ENCODE measurements at regions not wholly inside any gene's neighbourhood (a gene's known extent, or its start where the extent isn't known, plus 50 kb on each side); places are given as distances from the start of the nearest gene placed in this dataset.

- TF ChIP-seq, protein P1, sequence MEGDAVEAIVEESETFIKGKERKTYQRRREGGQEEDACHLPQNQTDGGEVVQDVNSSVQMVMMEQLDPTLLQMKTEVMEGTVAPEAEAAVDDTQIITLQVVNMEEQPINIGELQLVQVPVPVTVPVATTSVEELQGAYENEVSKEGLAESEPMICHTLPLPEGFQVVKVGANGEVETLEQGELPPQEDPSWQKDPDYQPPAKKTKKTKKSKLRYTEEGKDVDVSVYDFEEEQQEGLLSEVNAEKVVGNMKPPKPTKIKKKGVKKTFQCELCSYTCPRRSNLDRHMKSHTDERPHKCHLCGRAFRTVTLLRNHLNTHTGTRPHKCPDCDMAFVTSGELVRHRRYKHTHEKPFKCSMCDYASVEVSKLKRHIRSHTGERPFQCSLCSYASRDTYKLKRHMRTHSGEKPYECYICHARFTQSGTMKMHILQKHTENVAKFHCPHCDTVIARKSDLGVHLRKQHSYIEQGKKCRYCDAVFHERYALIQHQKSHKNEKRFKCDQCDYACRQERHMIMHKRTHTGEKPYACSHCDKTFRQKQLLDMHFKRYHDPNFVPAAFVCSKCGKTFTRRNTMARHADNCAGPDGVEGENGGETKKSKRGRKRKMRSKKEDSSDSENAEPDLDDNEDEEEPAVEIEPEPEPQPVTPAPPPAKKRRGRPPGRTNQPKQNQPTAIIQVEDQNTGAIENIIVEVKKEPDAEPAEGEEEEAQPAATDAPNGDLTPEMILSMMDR (IDR thresholded peaks at IDR 0.05) = no peak
- no peak for ATAC-seq (ENCODE audit: low FRiP score)
- no peak for DNase-seq (ENCODE audit: low spot score)
Observed at GRCh38 chr3:70517124-70517890, 204.9 kb upstream of the MDFIC2 start.

DNA sequence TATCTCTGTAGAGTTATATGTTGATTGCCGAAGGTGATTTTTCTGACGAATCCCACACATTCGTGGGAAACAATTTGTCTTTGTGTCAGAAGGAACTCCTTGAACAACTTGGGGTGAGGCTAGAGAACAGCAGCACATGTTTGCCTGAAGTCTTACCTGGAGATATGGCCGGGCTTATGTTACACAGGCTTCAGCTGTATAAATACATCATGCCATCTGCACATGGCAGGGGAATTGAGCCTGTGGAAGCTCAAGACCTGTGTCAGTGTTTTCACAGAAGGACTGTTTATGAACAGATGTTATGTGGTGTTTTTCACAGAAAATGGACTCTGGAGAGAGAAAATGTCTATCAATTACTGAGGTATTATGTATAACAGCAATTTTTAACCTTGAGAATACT, 203.6 kb upstream of the MDFIC2 start:
- DNase-seq (ENCODE audit: low spot score) = no peak
- TF ChIP-seq, protein P1 (IDR thresholded peaks at IDR 0.05) = no peak

GRCh38 chr3:70507486-70507885, 195.0 kb upstream of the MDFIC2 start:
- DNase-seq (ENCODE audit: low spot score) (no peak), ATAC-seq (ENCODE audit: low FRiP score) (no peak)
- TF ChIP-seq, protein P1 (IDR thresholded peaks at IDR 0.05) = no peak

More for the DNA sequence above, 203.6 kb upstream of the MDFIC2 start:
- no peak for ATAC-seq (ENCODE audit: low FRiP score)

- ATAC-seq (ENCODE audit: low FRiP score) (no peak), DNase-seq (ENCODE audit: low spot score) (no peak)
- TF ChIP-seq, protein P1 (IDR thresholded peaks at IDR 0.05) = no peak
Observed at GRCh38 chr3:70506775-70507174, 194.3 kb upstream of the MDFIC2 start.

- ATAC-seq (ENCODE audit: low FRiP score) (no peak), DNase-seq (ENCODE audit: low spot score) (no peak)
- TF ChIP-seq, protein P1 (IDR thresholded peaks at IDR 0.05) = no peak
Observed at GRCh38 chr3:70501561-70501960, 189.1 kb upstream of the MDFIC2 start.

- no peak for DNase-seq (ENCODE audit: low spot score)
- no peak for ATAC-seq (ENCODE audit: low FRiP score)
- TF ChIP-seq, protein P1 (IDR thresholded peaks at IDR 0.05) = no peak
Observed at GRCh38 chr3:70488816-70489215, 176.4 kb upstream of the MDFIC2 start.

DNA sequence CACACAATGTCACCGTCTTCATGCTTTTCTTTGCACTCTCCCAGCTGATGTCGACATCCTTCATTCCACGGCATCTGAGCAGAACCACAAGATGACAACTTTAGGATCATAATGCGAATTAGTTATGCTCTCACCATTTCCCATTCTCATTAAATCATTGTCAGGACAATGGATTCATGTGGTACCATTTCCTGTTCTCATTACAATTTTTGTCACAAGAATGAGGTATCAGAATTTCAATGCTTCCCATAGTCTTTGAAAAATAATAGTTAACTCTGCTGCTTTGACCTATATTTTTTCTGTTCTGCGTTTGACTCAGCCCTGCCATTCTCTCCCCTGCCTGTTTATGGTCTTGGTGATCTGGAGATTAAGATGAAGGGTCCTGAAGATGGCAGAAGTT, 175.7 kb upstream of the MDFIC2 start:
- DNase-seq (ENCODE audit: low spot score) = no peak
- ATAC-seq (ENCODE audit: low FRiP score) = no peak
- TF ChIP-seq, protein P1 (IDR thresholded peaks at IDR 0.05) = no peak

Data from omental fat pad (tissue), 3 donors.